ENCODE measurements at regions not wholly inside any gene's neighbourhood (a gene's known extent, or its start where the extent isn't known, plus 50 kb on each side); places are given as distances from the start of the nearest gene placed in this dataset.

DNA sequence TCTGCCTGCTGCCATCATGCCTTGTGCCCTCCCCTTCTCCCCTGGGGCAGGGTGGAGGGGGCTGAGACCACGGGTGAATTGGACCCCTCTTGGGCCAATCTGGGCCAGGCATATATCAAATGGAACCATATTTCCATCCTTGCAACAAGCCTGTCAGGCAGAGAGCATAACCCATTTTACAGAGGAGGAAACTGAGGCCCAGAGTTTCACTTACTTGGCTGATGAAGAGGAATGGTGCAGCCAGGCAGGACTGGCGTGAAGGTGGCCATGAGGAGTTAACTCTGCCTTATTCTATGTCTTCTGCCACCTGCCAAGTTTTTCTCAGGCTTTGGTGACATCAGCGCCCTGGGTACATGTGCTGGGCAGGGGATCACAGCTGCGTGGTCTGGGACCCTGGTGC lies 155.5 kb upstream of the PCBD1 start:
- TF ChIP-seq, protein P1, sequence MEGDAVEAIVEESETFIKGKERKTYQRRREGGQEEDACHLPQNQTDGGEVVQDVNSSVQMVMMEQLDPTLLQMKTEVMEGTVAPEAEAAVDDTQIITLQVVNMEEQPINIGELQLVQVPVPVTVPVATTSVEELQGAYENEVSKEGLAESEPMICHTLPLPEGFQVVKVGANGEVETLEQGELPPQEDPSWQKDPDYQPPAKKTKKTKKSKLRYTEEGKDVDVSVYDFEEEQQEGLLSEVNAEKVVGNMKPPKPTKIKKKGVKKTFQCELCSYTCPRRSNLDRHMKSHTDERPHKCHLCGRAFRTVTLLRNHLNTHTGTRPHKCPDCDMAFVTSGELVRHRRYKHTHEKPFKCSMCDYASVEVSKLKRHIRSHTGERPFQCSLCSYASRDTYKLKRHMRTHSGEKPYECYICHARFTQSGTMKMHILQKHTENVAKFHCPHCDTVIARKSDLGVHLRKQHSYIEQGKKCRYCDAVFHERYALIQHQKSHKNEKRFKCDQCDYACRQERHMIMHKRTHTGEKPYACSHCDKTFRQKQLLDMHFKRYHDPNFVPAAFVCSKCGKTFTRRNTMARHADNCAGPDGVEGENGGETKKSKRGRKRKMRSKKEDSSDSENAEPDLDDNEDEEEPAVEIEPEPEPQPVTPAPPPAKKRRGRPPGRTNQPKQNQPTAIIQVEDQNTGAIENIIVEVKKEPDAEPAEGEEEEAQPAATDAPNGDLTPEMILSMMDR (IDR thresholded peaks at IDR 0.05; ENCODE audit: borderline replicate concordance, extremely low read depth, low read length, poor library complexity, severe bottlenecking), result no peak
- TF ChIP-seq EZH2 (IDR thresholded peaks at IDR 0.05; ENCODE audit: borderline replicate concordance, low read depth, low read length, severe bottlenecking), result no peak
- no peaks in the 10 kb centered on the region for H3K36me3 ChIP-seq (ENCODE audit: insufficient read depth, low read length)
- H3K4me2 ChIP-seq (ENCODE audit: insufficient read depth, low read length), result no peak overlapping the region
- no peak overlapping the region for H3K27ac ChIP-seq (ENCODE audit: low read length)
- no peaks in the 10 kb centered on the region for H3K4me1 ChIP-seq (ENCODE audit: insufficient read depth, low read length)
- no peaks in the 10 kb centered on the region for H3K9me3 ChIP-seq (ENCODE audit: insufficient read depth, low read length, severe bottlenecking)
- ATAC-seq (ENCODE audit: insufficient read depth, low read depth), result no peak
- DNase-seq, result no peak
- H2AFZ ChIP-seq (ENCODE audit: low read depth, low read length), result no peak overlapping the region
- H3K27me3 ChIP-seq (ENCODE audit: insufficient read depth, low read length, poor library complexity), result peaks cover 66% of the 10 kb centered on the region
- H3K79me2 ChIP-seq (ENCODE audit: insufficient read depth, low read length), result no peaks in the 10 kb centered on the region
- H4K20me1 ChIP-seq (ENCODE audit: insufficient read depth, low read length), result peaks cover 2% of the 10 kb centered on the region; the same call in 1 of the 2 replicates
- H3K9ac ChIP-seq (ENCODE audit: low read depth, low read length), result no peak overlapping the region
- H3K4me3 ChIP-seq (ENCODE audit: low read depth in 1 of 2, low read length in 2 of 2), result no peak overlapping the region

DNA sequence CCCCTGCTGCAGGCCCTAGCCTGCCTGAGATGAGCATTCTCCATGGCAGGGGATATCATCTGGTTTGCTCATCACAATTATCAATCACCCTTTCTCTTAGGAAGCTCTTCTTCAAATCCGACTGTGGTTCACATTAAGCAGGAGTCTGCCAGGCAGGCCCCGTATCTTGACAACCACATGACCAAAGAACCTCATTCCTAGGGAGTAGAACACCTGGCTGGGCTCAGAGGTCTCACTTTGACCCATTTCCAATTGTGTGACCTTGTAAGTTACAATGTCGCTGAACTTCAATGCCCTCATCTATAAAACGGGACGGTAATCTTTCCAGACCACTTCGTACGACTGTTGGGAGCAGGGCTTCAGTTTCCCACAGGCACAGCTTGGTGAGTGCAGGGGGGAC lies 156.4 kb upstream of the PCBD1 start:
- Histone ChIP-seq H3K27ac (ENCODE audit: low read length) (no peak overlapping the region), H3K36me3 (ENCODE audit: insufficient read depth, low read length) (no peaks in the 10 kb centered on the region), H4K20me1 (ENCODE audit: insufficient read depth, low read length) (peaks cover 2% of the 10 kb centered on the region; the same call in 1 of the 2 replicates), H2AFZ (ENCODE audit: low read depth, low read length) (no peak overlapping the region), H3K4me1 (ENCODE audit: insufficient read depth, low read length) (no peaks in the 10 kb centered on the region), H3K9ac (ENCODE audit: low read depth, low read length) (no peak overlapping the region), H3K4me3 (ENCODE audit: low read depth in 1 of 2, low read length in 2 of 2) (no peak overlapping the region), H3K27me3 (ENCODE audit: insufficient read depth, low read length, poor library complexity) (peaks cover 68% of the 10 kb centered on the region), H3K9me3 (ENCODE audit: insufficient read depth, low read length, severe bottlenecking) (no peaks in the 10 kb centered on the region), H3K79me2 (ENCODE audit: insufficient read depth, low read length) (no peaks in the 10 kb centered on the region), H3K4me2 (ENCODE audit: insufficient read depth, low read length) (no peak overlapping the region)
- ATAC-seq (ENCODE audit: insufficient read depth, low read depth) (no peak), DNase-seq (no peak)
- TF ChIP-seq, protein P1 (IDR thresholded peaks at IDR 0.05; ENCODE audit: borderline replicate concordance, extremely low read depth, low read length, poor library complexity, severe bottlenecking), result no peak
- TF ChIP-seq EZH2 (IDR thresholded peaks at IDR 0.05; ENCODE audit: borderline replicate concordance, low read depth, low read length, severe bottlenecking), result no peak

DNA sequence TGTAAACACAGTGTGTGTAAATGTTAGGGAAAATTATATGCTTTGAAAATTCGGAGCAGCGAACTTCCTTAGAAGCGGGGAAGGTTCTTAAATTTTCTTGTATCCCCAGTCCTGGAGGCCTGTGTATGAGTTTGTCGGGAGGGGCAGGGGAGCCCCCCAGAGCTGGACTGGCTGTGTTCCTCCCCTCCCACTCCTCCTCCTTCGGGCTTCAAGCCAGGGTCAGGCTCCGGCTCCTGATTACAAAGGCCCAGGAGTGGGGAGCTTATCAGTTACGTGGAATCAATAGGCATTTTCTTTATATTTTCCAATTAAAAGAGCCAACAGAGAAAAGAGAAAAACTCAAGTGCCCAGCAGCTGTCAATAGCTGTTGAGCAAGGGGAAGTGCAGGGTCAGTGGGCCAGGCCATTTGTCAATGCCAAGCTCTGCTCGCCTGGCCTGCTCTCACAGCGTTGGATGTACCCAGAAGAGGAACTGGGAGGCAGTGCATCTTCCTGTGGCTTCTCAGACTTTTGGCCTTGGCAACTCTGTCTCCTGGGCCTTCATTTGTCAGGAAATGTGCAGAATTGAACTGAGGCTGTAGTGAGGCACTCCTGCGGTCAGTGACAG lies 156.9 kb upstream of the PCBD1 start:
- no peaks in the 10 kb centered on the region for H3K9me3 ChIP-seq (ENCODE audit: insufficient read depth, low read length, severe bottlenecking)
- no peak for ATAC-seq (ENCODE audit: insufficient read depth, low read depth)

More for the DNA sequence above, 156.9 kb upstream of the PCBD1 start:
- Histone ChIP-seq H3K27ac (ENCODE audit: low read length) (no peak overlapping the region), H3K36me3 (ENCODE audit: insufficient read depth, low read length) (no peaks in the 10 kb centered on the region), H2AFZ (ENCODE audit: low read depth, low read length) (no peak overlapping the region), H3K79me2 (ENCODE audit: insufficient read depth, low read length) (no peaks in the 10 kb centered on the region), H3K27me3 (ENCODE audit: insufficient read depth, low read length, poor library complexity) (peaks cover 70% of the 10 kb centered on the region), H3K4me2 (ENCODE audit: insufficient read depth, low read length) (no peak overlapping the region), H3K9ac (ENCODE audit: low read depth, low read length) (no peak overlapping the region), H4K20me1 (ENCODE audit: insufficient read depth, low read length) (peaks cover 3% of the 10 kb centered on the region; the same call in 1 of the 2 replicates), H3K4me3 (ENCODE audit: low read depth in 1 of 2, low read length in 2 of 2) (no peak overlapping the region), H3K4me1 (ENCODE audit: insufficient read depth, low read length) (no peaks in the 10 kb centered on the region)
- no peak for DNase-seq
- TF ChIP-seq EZH2 (IDR thresholded peaks at IDR 0.05; ENCODE audit: borderline replicate concordance, low read depth, low read length, severe bottlenecking), result no peak
- TF ChIP-seq, protein P1 (IDR thresholded peaks at IDR 0.05; ENCODE audit: borderline replicate concordance, extremely low read depth, low read length, poor library complexity, severe bottlenecking), result no peak
